ENCODE measurements at regions not wholly inside any gene's neighbourhood (a gene's known extent, or its start where the extent isn't known, plus 50 kb on each side); places are given as distances from the start of the nearest gene placed in this dataset.

DNA sequence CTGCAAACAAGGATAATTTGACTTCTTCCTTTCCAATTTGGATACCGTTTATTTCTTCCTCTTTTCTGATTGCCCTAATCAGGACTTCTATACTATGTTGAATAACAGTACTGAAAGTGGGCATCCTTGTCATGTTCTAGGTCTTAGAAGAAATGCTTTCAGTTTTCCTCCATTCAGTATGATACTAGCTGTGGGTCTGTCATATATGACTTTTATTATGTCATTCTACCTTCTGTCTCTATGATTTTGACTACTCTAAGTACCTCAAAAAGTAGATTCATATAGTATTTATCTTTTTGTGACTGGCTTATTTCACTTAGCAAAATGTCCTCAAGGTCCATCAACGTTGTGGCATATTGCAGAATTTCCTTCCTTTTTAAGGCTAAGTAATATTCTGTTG is 111.5 kb upstream of the RBBP6 start (continued):
- TF ChIP-seq, protein P1, sequence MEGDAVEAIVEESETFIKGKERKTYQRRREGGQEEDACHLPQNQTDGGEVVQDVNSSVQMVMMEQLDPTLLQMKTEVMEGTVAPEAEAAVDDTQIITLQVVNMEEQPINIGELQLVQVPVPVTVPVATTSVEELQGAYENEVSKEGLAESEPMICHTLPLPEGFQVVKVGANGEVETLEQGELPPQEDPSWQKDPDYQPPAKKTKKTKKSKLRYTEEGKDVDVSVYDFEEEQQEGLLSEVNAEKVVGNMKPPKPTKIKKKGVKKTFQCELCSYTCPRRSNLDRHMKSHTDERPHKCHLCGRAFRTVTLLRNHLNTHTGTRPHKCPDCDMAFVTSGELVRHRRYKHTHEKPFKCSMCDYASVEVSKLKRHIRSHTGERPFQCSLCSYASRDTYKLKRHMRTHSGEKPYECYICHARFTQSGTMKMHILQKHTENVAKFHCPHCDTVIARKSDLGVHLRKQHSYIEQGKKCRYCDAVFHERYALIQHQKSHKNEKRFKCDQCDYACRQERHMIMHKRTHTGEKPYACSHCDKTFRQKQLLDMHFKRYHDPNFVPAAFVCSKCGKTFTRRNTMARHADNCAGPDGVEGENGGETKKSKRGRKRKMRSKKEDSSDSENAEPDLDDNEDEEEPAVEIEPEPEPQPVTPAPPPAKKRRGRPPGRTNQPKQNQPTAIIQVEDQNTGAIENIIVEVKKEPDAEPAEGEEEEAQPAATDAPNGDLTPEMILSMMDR (conservative IDR thresholded peaks at IDR 0.05; ENCODE audit: low read depth in 2 of 2), result no peak

DNA sequence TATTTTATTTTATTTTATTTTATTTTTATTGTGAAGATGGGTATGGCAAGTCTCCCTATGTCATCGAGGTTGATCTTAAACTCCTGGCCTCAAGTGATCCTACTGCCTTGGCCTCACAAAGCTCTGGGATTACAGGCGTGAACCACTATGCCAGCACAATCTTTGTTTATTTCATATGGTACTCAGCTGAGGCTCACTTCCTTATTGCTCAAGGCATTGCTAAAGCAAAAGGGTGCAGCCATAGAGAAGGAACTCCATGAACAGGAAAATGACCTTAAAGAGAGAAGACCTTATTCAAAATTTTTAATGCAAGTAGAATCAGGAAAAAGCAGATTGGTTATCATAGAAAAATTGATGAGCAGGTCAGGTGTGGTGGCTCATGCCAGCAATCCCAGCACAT is 110.6 kb upstream of the RBBP6 start:
- Histone ChIP-seq H3K27ac (ENCODE audit: low read depth) (no peak overlapping the region), H3F3A (replicated peaks; ENCODE audit: low read depth) (no peaks in the 10 kb centered on the region), H3K27me3 (ENCODE audit: insufficient read depth) (no peaks in the 10 kb centered on the region), H3K4me1 (ENCODE audit: insufficient read depth) (peaks cover 14% of the 10 kb centered on the region), H3K4me3 (no peak overlapping the region), H4K20me1 (replicated peaks; ENCODE audit: insufficient read depth) (no peaks in the 10 kb centered on the region), H3K9me2 (ENCODE audit: insufficient read depth) (no peaks in the 10 kb centered on the region), H3K4me2 (no peak overlapping the region), H3K79me2 (replicated peaks; ENCODE audit: insufficient read depth) (no peaks in the 10 kb centered on the region), H2AFZ (no peak overlapping the region), H3K36me3 (ENCODE audit: insufficient read depth) (no peaks in the 10 kb centered on the region)
- TF ChIP-seq CREB1 (CRISPR knock-in tag; IDR thresholded peaks at IDR 0.05; ENCODE audit: low read depth), result no peak
- TF ChIP-seq, protein P1 (conservative IDR thresholded peaks at IDR 0.05; ENCODE audit: low read depth in 2 of 2), result no peak
- TF ChIP-seq STAT1 (IDR thresholded peaks at IDR 0.05; ENCODE audit: unreplicated experiment), result no peak
- no peak for TF ChIP-seq POLR2AphosphoS5 (IDR thresholded peaks at IDR 0.05; ENCODE audit: low read depth)
- no peak for TF ChIP-seq NANOG (IDR thresholded peaks at IDR 0.05; ENCODE audit: borderline replicate concordance)
- TF ChIP-seq JUNB (IDR thresholded peaks at IDR 0.05; ENCODE audit: unreplicated experiment), result no peak
- TF ChIP-seq, protein P2, sequence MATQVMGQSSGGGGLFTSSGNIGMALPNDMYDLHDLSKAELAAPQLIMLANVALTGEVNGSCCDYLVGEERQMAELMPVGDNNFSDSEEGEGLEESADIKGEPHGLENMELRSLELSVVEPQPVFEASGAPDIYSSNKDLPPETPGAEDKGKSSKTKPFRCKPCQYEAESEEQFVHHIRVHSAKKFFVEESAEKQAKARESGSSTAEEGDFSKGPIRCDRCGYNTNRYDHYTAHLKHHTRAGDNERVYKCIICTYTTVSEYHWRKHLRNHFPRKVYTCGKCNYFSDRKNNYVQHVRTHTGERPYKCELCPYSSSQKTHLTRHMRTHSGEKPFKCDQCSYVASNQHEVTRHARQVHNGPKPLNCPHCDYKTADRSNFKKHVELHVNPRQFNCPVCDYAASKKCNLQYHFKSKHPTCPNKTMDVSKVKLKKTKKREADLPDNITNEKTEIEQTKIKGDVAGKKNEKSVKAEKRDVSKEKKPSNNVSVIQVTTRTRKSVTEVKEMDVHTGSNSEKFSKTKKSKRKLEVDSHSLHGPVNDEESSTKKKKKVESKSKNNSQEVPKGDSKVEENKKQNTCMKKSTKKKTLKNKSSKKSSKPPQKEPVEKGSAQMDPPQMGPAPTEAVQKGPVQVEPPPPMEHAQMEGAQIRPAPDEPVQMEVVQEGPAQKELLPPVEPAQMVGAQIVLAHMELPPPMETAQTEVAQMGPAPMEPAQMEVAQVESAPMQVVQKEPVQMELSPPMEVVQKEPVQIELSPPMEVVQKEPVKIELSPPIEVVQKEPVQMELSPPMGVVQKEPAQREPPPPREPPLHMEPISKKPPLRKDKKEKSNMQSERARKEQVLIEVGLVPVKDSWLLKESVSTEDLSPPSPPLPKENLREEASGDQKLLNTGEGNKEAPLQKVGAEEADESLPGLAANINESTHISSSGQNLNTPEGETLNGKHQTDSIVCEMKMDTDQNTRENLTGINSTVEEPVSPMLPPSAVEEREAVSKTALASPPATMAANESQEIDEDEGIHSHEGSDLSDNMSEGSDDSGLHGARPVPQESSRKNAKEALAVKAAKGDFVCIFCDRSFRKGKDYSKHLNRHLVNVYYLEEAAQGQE (IDR thresholded peaks at IDR 0.05; ENCODE audit: unreplicated experiment), result no peak
- no peak for TF ChIP-seq ZNF331 (CRISPR knock-in tag; IDR thresholded peaks at IDR 0.05; ENCODE audit: low read depth)
- no peak for TF ChIP-seq EZH2phosphoT487 (IDR thresholded peaks at IDR 0.05; ENCODE audit: unreplicated experiment)
- TF ChIP-seq EZH2 (IDR thresholded peaks at IDR 0.05; ENCODE audit: low read depth, unreplicated experiment), result no peak
- TF ChIP-seq, protein P3, sequence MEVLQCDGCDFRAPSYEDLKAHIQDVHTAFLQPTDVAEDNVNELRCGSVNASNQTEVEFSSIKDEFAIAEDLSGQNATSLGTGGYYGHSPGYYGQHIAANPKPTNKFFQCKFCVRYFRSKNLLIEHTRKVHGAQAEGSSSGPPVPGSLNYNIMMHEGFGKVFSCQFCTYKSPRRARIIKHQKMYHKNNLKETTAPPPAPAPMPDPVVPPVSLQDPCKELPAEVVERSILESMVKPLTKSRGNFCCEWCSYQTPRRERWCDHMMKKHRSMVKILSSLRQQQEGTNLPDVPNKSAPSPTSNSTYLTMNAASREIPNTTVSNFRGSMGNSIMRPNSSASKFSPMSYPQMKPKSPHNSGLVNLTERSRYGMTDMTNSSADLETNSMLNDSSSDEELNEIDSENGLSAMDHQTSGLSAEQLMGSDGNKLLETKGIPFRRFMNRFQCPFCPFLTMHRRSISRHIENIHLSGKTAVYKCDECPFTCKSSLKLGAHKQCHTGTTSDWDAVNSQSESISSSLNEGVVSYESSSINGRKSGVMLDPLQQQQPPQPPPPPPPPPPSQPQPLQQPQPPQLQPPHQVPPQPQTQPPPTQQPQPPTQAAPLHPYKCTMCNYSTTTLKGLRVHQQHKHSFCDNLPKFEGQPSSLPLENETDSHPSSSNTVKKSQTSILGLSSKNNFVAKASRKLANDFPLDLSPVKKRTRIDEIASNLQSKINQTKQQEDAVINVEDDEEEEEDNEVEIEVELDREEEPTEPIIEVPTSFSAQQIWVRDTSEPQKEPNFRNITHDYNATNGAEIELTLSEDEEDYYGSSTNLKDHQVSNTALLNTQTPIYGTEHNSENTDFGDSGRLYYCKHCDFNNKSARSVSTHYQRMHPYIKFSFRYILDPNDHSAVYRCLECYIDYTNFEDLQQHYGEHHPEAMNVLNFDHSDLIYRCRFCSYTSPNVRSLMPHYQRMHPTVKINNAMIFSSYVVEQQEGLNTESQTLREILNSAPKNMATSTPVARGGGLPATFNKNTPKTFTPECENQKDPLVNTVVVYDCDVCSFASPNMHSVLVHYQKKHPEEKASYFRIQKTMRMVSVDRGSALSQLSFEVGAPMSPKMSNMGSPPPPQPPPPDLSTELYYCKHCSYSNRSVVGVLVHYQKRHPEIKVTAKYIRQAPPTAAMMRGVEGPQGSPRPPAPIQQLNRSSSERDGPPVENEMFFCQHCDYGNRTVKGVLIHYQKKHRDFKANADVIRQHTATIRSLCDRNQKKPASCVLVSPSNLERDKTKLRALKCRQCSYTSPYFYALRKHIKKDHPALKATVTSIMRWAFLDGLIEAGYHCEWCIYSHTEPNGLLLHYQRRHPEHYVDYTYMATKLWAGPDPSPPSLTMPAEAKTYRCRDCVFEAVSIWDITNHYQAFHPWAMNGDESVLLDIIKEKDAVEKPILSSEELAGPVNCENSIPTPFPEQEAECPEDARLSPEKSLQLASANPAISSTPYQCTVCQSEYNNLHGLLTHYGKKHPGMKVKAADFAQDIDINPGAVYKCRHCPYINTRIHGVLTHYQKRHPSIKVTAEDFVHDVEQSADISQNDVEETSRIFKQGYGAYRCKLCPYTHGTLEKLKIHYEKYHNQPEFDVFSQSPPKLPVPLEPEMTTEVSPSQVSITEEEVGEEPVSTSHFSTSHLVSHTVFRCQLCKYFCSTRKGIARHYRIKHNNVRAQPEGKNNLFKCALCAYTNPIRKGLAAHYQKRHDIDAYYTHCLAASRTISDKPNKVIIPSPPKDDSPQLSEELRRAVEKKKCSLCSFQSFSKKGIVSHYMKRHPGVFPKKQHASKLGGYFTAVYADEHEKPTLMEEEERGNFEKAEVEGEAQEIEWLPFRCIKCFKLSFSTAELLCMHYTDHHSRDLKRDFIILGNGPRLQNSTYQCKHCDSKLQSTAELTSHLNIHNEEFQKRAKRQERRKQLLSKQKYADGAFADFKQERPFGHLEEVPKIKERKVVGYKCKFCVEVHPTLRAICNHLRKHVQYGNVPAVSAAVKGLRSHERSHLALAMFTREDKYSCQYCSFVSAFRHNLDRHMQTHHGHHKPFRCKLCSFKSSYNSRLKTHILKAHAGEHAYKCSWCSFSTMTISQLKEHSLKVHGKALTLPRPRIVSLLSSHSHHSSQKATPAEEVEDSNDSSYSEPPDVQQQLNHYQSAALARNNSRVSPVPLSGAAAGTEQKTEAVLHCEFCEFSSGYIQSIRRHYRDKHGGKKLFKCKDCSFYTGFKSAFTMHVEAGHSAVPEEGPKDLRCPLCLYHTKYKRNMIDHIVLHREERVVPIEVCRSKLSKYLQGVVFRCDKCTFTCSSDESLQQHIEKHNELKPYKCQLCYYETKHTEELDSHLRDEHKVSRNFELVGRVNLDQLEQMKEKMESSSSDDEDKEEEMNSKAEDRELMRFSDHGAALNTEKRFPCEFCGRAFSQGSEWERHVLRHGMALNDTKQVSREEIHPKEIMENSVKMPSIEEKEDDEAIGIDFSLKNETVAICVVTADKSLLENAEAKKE (CRISPR knock-in tag; IDR thresholded peaks at IDR 0.05), result no peak
- Mint-ChIP-seq H3K36me3 (ENCODE audit: low read depth) (no peaks in the 10 kb centered on the region), H3K4me1 (peaks cover 10% of the 10 kb centered on the region), H3K9me3 (peaks cover 6% of the 10 kb centered on the region; the same call in 2 of the 3 replicates), H3K27me3 (ENCODE audit: insufficient read depth, low read depth, poor library complexity) (no peaks in the 10 kb centered on the region), H3K27ac (no peak overlapping the region), H3K4me3 (no peak overlapping the region)
- ATAC-seq (no peak), DNase-seq (ENCODE audit: low spot score) (no peak)
